Ecto neural progenitor cell (in vitro differentiated cells): ENCODE measurements at regions not wholly inside any gene's neighbourhood (a gene's known extent, or its start where the extent isn't known, plus 50 kb on each side); places are given as distances from the start of the nearest gene placed in this dataset.

ENCODE experiments used
- DNase-seq: peaks from one replicate; pipeline ENCODE4 v3.0.0-alpha.2; 2018; ENCODE audit warnings: low spot score

GRCh38 chr11:23041001-23041503, 180.8 kb upstream of the CCDC179 start:
- DNase-seq = no peak

- DNase-seq = no peak
Measured at GRCh38 chr11:23058656-23059055, 198.4 kb upstream of the CCDC179 start.

GRCh38 chr11:23063276-23063675, 203.0 kb upstream of the CCDC179 start:
- DNase-seq = no peak

GRCh38 chr11:23078289-23078971, 218.2 kb upstream of the CCDC179 start:
- DNase-seq = no peak

- no peak for DNase-seq
Measured at GRCh38 chr11:23079382-23079813, 219.1 kb upstream of the CCDC179 start.

- no peak for DNase-seq
Measured at GRCh38 chr11:23087407-23087806, 227.1 kb upstream of the CCDC179 start.

- no peak for DNase-seq
Measured at GRCh38 chr11:23090659-23091058, 230.4 kb upstream of the CCDC179 start.

GRCh38 chr11:23095650-23096189, 235.4 kb upstream of the CCDC179 start:
- DNase-seq = no peak

- no peak for DNase-seq
Measured at GRCh38 chr11:23097891-23098290, 237.6 kb upstream of the CCDC179 start.

- DNase-seq = no peak
Measured at GRCh38 chr11:23099256-23099655, 239.0 kb upstream of the CCDC179 start.

- DNase-seq = no peak
Measured at GRCh38 chr11:23100726-23101125, 240.5 kb upstream of the CCDC179 start.

GRCh38 chr11:23103416-23103815, 243.1 kb upstream of the CCDC179 start:
- no peak for DNase-seq

GRCh38 chr11:23111527-23111926, 251.3 kb upstream of the CCDC179 start:
- no peak for DNase-seq

GRCh38 chr11:23112390-23112789, 252.1 kb upstream of the CCDC179 start:
- DNase-seq = no peak

- peak; percentile 47 for DNase-seq
Measured at GRCh38 chr11:23112987-23113886, 253.0 kb upstream of the CCDC179 start.

GRCh38 chr11:23113887-23114216, 253.6 kb upstream of the CCDC179 start:
- no peak for DNase-seq

- DNase-seq = no peak
Measured at GRCh38 chr11:23123753-23124152, 263.5 kb upstream of the CCDC179 start.

GRCh38 chr11:23124249-23124648, 264.0 kb upstream of the CCDC179 start:
- DNase-seq = no peak

- DNase-seq = no peak
Measured at GRCh38 chr11:23124996-23125395, 264.7 kb upstream of the CCDC179 start.

- DNase-seq = no peak
Measured at GRCh38 chr11:23127706-23128105, 267.4 kb upstream of the CCDC179 start.

- DNase-seq = no peak
Measured at GRCh38 chr11:23134627-23135026, 274.4 kb upstream of the CCDC179 start.

GRCh38 chr11:23138761-23139160, 278.5 kb upstream of the CCDC179 start:
- DNase-seq = no peak

- DNase-seq = no peak
Measured at GRCh38 chr11:23143022-23143421, 282.7 kb upstream of the CCDC179 start.
